Erythroblast (primary cell): ENCODE measurements at regions not wholly inside any gene's neighbourhood (a gene's known extent, or its start where the extent isn't known, plus 50 kb on each side); places are given as distances from the start of the nearest gene placed in this dataset.

ENCODE experiments used
- GATA1 ChIP-seq: IDR thresholded peaks from 2 replicates; pipeline ENCODE4 v1.6.1; 2011; ENCODE audit warnings: low read depth, mild to moderate bottlenecking, control low read depth, low read length, moderate library complexity
- POLR2A ChIP-seq: IDR thresholded peaks from 2 replicates; pipeline ENCODE4 v1.6.1; 2011; ENCODE audit warnings: mild to moderate bottlenecking, low read length

DNA sequence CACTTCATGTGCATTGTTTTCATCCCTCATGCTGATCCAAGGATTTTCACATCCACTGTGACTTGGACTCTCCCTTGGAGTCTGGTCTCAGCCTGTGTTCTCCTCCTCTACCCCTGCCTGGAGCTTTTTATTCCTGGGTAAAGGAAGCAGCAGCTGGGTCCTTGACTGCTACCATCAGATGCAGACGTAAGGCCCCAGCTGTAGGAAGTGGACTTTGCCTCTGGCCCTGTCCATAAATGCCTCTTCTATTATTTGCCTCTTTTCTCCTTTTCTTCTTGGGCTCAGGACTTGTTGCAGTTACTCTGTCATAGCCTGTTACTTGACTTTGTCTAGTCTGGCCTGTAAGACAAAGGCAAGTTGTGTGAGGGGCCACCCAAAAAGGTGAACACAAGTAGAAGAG is 303.8 kb downstream of the NXPE2 start:
- TF ChIP-seq POLR2A (no peak), GATA1 (no peak)
